ENCODE measurements at regions not wholly inside any gene's neighbourhood (a gene's known extent, or its start where the extent isn't known, plus 50 kb on each side); places are given as distances from the start of the nearest gene placed in this dataset.

DNA sequence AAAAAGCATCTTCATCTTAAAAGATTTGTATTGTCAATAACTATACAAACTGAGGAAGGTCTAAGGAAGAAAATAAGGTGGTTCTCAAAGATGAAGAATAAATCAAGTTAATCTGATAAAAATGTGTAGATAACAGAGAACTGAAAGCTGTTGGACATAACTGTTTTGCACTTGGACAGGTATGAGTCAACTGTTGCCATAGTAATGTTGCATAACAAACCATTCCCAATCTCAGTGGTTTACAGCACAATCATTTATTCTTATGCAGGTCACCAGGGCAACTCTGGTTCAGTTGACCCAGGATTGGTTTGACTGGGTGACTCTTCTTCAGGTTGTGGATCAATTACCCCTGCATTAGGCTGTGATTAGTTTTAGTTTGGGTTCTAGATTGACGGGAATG lies 2197.7 kb downstream of the ARAP2 start:
- DNase-seq = no peak

DNA sequence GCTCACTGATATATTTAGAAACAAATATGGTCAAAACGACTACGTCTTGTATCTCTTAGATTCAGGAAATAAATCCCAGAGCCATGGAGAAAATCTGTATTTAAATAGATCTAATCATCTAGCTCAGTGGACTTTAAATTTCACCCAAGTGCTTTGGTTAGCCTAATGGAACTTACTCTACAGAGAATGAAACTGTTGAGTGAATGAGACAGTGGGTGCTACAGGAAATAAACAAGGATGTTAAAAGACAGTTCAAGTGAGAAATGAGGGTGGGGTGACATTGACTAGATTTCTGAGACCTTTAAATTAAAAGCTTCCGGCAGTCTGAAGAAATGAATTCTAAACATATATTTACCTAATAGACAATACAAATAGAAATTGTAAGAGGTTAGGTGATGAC lies 2197.0 kb downstream of the ARAP2 start:
- no peak for DNase-seq

DNA sequence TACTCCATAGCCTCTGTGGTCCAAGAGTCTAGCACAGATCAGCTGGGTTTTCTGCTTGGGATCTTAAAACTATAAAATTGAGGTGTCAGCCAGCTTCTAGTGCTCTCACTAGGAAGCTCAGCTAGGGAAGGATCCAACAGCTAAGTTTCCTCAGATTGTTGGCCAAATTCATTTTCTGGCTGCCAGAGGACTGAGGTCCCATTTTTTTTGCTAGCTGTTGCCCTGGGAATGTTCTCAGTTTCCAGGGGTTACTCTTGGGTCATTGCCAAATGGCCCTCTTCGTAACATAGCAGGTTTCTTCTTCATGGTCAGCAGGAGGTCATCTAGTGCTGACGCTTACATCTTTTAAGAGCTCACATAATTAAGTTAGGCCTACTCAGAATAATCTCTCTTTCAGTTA lies 2178.2 kb downstream of the ARAP2 start:
- no peak for DNase-seq

DNA sequence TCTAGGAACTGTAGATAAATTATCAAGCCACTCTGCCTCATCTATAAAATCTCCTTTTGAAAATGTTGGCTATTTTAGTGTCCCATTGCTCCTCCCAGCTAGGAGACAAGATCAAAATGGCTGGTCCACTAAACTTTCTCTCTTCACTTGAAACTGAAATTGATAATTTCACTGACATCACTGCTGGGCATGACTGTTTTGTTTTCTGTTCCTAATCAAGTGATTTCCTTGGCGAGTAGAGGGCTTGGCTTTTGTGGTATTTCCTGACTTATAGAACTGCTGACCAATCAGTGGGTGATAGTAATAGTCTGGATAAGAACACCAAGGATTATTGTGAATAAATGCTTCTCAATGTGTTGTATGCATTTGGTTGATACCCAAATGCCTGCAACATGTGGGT lies 2152.9 kb downstream of the ARAP2 start:
- no peak for DNase-seq

DNA sequence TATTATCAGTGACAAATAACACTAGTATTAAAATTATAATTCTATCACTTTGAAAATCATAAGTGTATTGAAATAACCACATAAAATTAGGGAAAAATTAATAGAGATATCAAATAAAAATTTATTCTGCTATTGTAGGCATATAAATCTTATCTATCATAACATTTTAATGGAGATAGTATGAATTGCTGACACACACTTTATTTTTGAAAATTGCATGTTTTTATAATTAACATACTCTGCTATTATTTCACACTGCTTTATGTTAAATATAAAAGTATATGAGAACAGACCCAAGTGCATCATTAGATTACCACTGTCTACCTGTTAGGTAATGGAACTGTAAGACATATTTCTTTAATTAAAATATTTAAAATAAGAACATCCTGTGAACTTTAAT lies 2150.2 kb downstream of the ARAP2 start:
- no peak for DNase-seq

DNA sequence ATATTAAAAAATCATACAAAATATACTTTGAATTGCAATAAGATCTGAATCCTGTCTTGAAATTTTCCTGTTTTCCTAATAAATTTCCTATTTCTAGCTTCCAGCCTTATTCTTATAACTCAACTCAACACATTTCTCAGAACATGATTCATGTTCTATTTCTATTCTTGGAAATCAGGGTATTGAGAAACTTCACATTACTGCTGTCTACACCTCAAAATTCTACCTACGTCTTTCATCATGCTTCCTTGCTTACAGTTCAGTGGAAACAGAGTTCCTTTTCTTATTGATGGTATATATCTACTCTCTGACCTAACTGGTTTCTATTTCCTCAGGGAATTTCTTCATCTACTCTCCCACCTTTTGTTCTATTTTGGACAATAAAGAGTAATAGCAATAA lies 2139.0 kb downstream of the ARAP2 start:
- DNase-seq = no peak

DNA sequence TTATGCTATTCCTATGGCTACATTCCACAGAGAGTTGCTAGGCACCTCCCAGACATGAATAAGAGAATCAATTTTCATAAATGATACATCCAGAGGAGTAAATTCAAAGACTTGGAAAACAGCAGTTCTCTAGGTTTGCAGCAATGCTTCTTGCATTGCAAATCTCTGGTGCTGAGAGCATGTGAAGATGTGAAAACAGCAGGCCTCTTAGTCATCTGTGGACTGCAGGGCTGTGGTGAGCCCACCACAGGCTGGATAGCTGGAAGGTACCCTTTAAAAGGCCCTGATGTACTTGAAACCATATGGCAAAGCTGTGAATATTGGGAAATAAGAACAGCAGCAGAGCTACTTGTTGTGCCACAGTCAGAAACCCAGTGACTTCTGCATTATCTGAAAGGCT lies 2135.9 kb downstream of the ARAP2 start:
- DNase-seq = no peak

DNA sequence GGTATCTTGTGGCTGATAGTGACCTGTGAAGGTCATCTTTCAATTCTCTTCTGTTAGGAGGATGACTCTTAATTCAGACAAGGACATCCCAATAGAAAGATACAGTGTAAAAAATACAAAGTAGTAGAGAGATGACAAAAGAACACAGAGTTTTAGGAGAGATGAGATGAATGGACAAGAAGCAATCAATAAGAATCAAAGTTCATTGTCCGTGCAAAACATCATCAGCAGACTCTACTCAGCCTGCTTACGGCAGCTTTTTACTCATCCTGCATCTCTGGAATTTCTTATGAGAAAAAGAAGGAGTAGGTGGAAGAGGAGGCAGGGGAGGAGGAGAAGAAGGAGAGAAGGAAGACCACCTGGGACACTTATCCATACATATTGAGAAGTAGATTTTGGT lies 2131.7 kb downstream of the ARAP2 start:
- DNase-seq = no peak

DNA sequence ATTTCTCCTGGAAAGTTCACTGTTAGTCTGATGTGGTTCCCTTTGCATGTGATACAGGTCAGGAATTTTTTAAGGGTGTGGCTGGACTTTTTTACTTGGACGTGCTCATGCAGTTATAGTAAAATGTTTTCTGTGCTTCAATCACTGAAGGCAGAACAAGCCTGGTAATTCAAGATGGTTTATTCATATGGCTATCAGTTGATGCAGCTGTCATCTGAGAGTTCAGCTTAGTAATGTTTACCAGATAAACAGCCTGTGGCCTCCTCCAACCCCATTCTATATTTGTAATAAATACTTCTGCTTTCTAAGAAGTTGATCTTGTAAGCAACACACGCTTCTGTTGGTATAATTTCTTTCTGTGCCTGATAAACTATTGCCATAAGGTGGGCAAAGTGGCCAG lies 2105.9 kb downstream of the ARAP2 start:
- DNase-seq = no peak

DNA sequence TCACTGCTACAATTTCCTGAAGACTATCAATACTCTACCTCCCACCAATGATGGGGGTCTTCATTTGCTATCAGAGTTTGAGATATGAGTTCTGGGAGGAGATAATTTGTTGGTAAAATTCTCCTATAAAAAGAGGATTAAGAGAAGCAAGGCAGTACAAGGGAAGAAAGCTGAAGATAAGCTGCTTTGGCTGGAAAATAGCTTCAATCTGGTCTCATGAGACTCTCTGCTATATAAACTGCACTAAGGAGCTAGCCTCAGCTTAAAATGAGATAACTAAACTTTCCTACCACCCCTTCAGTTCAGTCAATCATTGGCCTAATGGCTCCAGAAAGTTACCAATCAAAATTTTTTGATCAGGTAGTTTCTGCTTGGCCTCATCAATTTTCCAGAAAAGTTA lies 2105.0 kb downstream of the ARAP2 start:
- no peak for DNase-seq

DNA sequence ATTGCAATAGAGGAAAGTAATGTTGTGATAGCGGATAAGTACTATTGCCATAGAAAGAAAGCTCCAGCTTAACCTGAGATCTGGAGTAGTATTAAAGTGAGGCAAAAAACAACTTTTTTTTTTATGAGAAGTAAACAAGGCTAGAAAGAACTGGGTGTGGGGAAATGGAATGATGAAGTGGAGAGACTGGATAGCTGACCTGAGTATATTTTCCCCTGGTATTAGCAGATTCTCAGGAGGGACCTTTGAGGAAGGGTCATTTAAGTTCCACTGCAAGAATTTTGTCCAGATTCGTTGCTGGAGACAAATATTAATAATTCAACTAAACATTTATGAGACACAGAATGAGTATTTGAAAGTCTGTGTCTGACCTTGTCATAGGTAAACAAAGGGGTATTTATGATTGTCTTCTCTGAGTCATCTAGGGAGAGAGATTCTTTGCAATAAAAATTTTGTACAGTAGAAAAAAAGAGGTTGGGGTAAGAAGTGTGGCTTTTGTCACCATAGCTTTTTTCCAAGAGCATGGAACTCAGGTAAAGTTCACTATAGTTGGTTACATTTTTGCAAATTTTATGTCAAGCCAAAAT lies 2095.9 kb downstream of the ARAP2 start:
- no peak for DNase-seq

DNA sequence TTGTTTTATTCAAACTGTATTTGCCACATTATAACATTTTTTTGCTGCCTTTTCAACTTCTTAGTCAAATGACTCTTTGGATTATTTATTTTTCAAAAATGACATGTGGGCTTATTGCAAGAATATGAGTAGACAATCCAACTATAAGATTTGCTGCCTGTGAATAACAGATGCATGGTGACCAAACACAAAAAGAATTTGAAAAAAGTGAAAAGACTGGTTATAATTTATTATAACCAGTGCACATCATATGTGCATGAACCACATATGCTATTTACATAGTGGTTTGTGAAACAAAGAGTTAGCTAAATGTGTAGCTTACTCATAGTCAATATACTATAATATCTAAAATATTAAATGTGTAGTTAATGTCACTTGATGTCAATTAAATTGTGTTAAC lies 2086.8 kb downstream of the ARAP2 start:
- DNase-seq = no peak

DNA sequence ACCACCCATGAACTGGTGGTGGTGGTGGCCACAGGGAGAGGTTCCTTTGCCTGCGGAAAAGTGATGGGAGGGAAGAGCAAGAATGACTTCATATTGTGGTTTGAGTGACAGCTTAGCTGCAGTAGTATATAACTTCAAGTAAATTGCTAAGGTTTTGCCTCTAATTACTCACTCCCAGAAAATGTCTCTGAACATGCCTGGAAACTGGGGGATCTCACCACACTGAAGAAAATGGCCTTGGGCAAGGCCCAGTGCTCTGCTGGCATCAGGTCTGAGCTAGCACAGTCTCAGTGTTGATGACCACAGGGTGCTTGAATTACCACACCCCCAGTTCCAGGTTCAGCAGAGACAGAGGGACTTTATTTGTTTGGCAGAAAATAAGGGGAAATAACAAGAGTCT lies 2085.4 kb downstream of the ARAP2 start:
- DNase-seq = no peak

DNA sequence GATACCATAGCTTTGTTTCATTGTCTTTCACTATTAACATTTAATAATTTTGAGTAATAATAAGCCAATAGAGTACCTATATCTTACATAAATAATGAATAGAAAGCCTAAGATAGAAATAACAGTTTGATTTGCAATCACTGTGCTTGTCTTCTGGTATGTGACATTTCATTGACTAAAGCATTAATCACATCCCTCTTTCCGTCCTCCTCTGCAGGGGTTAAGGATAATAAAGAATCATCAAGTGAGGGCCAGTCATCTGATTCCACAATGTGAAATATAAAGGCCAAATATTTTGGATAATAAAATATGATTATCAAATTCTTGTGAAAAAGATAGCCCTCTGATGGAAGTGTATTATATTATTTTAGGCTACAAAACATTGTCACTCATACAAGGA lies 2073.4 kb downstream of the ARAP2 start:
- no peak for DNase-seq

DNA sequence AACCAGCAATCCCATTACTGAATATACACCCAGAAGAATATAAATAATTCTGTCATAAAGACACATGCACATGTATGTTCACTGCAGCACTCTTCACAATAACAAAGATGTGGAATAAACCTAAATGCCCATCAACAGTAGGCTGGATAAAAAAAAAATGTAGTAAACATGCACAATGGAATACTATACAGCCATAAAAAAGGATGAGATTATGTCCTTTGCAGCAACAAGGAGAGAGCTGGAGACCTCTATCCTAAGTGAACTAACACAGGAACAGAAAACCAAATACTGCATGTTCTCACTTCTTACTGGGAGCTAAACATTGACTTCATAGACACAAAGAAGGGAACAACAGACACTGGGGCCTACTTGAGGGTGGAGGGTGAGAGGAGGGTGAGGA lies 2067.7 kb downstream of the ARAP2 start:
- no peak for DNase-seq

DNA sequence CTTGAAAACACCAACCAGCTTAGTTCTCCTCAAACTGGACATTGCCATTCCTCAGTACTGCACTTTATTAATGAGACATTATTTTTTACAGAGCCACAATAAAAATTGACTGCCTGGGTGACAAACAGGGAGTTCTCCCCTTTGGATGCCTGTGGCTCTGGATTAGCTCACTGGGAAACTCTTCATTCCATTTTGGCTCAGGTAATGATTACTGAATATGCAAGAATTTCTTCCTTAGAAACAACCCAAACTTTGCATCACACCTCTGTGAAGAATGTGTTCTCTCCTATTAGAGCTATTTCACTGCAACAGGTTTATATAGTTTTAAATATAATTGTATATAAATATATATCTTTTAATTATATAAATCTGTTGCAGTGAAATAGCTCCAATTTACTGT lies 2065.8 kb downstream of the ARAP2 start:
- DNase-seq = no peak

DNA sequence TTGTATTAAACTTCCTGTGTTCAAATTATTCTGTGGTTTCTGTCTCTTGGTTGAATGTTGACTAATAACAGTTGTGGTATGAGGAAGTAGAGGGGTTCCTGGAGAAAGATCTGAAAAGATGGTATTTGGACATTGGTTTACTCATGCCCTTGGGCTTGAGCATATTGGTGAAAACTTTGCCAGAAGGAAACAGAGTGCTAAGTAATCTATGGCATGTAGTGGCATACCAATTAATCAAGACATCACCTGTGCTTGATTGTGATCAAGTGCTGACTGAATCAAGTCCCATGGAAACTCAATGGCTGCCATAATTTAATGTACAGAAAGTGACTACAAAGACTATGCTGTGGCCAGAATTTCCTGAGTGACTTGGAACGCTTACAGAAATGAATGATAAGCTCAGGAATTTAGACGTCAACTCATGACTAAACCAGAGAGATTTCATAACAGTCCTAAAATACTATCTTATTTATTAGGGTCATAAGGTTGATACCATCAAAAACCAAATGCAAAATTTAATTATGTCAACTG lies 2062.9 kb downstream of the ARAP2 start:
- DNase-seq = no peak

DNA sequence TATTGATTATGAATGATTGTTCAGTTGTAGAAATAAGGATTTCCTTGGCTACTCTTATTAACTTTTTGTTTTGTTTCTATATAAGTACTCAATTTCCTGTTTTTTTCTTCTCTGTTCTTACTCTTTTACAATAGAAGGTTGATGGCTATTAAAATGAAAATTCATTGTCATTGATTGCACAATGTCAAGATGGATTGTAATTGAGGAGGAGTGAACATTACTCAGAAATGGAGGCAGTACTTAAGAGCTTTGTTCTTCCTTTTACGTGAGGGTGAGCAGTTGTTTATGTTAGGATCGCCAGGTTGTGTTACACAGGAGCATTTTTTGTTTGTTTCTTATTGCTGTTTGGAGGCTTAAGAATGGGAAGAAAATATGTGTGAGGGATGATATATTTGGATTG lies 2062.4 kb downstream of the ARAP2 start:
- DNase-seq = no peak

DNA sequence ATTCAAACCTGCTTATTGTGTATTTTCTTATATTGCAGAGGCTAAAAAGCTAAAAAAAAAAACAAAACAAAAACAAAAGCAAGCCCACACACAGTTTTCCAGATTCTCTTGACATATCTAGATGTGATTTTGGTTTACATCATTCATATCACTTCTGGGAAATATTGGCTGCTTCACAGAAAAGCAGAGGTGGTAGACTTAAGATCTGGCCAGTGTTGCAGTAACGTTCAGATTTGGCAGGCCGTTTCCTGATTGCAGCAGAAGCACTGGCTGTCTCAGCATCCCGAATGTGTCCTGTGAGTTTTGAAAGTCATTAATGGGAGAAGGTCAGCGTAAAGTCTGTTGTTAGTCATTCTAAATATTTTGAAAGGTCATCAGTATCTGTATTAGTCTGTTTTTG lies 2062.0 kb downstream of the ARAP2 start:
- no peak for DNase-seq

DNA sequence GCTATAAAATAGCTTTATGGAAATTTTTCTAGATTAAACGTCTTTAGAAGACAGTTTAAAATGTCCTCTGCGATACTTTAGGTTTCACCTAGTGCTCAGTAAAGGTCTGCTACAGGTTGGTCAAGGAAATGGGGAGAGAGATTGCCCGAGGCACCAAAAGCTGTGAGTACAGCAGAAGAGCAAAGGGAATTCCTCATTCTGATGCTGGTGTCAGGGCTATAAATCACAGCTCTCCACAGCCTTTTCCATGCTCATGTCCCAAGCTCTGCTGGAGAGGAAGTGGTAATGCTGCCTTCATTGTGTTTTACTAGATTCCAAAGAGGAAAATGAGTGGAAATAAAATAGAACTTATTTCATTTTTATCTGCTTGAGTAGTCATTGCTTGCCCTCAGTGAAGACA lies 2060.4 kb downstream of the ARAP2 start:
- DNase-seq = no peak

DNA sequence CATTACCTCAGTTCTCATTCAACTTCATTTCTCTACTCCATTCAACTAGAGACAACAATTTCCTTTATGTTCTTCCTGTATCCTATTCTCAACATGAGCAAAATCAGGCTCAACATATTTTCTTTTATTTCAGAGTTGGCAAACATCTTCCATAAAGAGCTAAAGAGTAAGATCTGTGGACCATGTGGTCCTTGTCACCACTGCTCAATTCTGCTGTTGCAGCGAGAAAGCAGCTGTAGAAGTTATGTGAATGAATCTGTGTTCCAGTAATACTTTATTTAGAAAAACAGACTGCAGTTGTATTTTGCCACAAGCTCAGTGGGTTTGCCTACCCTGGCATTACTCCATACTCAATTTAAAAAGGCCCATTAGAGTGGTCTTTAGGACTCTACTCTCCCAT lies 2057.3 kb downstream of the ARAP2 start:
- DNase-seq = no peak

DNA sequence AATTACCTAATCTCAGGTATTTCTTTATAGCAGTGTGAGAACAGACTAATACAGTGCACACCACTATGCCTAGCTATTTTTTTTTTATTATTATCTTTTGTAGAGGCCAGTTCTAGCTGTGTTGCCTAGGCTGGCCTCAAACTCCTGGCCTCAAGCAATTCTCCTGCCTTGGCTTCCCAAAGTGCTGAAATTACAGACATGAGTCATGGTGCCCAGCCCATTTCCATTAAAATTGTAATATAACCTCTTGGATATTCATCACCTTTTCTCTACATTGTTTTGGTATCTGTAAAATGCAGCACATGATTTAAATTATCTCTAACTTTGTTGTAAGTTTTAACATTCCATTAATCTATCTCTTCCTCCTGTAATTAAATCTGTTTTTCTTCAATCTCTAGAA lies 2052.9 kb downstream of the ARAP2 start:
- DNase-seq = no peak

DNA sequence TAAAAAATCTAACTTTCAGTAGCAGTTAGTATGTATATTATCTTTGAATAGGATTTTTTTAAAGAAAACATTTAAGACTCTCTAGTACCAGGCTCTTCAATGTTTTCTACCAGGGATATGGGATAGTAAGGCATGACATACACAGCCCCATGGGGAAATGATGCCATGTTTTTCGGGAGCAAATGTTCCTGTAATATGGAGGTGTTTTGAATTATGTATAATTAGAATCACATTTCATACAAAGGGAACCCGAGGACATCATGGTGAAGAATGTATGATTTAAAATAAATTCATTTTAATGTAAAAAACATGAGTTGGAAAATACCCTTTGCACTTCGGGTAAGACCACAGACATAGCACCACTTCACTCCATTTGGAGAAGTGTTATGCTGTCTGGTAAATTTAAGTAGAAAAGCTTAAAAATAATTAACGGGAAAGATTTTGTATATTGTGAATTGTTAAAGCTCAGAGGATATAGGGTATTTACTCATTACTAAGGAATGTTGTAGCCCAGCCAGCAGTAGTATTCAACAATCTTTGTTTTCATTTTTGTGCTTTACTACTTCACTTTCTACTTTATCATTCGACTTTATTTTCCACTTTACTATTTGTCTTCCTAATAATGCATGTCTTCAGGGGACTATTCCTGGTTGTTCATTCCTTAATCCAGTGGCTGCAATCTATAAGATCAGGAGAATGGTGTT lies 2050.7 kb downstream of the ARAP2 start:
- no peak for DNase-seq

DNA sequence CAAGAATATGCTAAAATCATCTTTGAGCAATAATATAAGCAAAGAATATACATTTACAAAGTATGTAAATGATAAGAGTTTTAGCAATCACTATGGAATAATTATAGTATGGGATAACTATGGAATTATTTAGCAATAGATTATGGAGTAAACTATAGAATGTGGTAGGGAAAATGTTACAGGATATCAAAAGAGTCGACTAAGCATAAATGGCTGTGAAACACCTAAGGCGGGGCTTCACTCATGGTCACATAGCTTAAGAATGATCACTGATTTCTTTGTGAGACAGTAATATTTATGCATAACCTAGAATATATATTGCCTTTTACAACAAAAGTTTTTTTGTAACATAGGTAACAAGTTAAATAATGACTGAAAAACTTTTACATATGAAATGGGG lies 2049.7 kb downstream of the ARAP2 start:
- DNase-seq = no peak

DNA sequence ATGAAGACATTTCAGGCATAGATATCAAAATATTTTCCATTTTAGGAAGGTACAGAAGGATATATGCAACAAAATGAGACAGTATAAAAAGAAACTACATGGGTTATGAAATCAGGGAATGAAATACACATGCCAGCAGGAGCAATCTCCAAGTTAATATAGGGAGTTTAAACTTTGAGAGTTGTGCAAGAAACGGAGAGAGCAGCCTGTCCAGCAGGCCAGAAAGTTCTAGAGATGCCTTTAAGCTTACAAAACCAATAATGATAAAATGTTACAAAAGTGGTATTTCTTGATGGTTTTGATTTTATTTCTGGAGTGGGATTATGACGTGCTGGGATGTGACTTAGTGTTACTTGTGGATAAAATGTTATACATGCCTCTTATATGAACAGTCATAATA lies 2047.9 kb downstream of the ARAP2 start:
- no peak for DNase-seq

All from NCI-H2029 (cell line).